T-helper 2 cell treated with Interferon-gamma antibody and Interleukin-4, amounts not matched to agents 5 μg/mL and 100 μg/mL, for 36 hours (primary cell): ENCODE measurements at regions not wholly inside any gene's neighbourhood (a gene's known extent, or its start where the extent isn't known, plus 50 kb on each side); places are given as distances from the start of the nearest gene placed in this dataset.

ENCODE experiments used
- DNase-seq: peaks from one replicate; pipeline ENCODE4 v3.0.0; 2021; ENCODE audit warnings: low spot score
- H3K27ac Mint-ChIP-seq: one replicate; pipeline ENCODE4 v1.8.0; 2021; ENCODE audit warnings: mild to moderate bottlenecking, mixed read lengths
- H3K27me3 Mint-ChIP-seq: one replicate; pipeline ENCODE4 v1.8.0; 2021; ENCODE audit warnings: low read depth, mixed read lengths
- H3K36me3 Mint-ChIP-seq: one replicate; pipeline ENCODE4 v1.8.0; 2021; ENCODE audit warnings: low read depth, mixed read lengths
- H3K4me1 Mint-ChIP-seq: one replicate; pipeline ENCODE4 v1.8.0; 2021; ENCODE audit warnings: low read depth, mixed read lengths
- H3K4me3 Mint-ChIP-seq: one replicate; pipeline ENCODE4 v1.8.0; 2022; ENCODE audit warnings: mild to moderate bottlenecking, moderate library complexity, mixed read lengths
- H3K9me3 Mint-ChIP-seq: one replicate; pipeline ENCODE4 v1.8.0; 2021; ENCODE audit warnings: mixed read lengths

DNA sequence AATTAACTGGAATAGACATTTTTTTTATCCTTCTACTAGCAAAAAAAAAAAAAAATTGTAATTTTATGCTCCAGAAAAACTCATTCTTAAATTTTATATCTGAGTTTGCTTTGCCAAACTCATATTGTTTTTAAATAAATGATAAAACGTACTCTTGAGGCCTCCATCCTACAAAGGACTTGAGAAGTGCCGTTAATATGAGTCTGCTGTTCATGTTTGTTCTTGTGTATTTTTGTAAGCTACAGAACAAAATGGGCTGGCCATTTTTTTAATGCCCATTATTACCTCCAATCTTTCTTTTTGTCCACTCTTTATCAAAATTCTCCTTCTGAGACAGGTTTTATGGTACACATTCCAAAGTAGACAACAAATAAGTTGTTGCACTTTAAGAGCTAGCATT lies 643.5 kb upstream of the SOX9 start:
- Mint-ChIP-seq H3K27me3 (no peaks in the 10 kb centered on the region), H3K27ac (no peak overlapping the region), H3K36me3 (no peaks in the 10 kb centered on the region), H3K4me3 (no peak overlapping the region), H3K4me1 (no peaks in the 10 kb centered on the region), H3K9me3 (peaks cover 11% of the 10 kb centered on the region)
- no peak for DNase-seq

DNA sequence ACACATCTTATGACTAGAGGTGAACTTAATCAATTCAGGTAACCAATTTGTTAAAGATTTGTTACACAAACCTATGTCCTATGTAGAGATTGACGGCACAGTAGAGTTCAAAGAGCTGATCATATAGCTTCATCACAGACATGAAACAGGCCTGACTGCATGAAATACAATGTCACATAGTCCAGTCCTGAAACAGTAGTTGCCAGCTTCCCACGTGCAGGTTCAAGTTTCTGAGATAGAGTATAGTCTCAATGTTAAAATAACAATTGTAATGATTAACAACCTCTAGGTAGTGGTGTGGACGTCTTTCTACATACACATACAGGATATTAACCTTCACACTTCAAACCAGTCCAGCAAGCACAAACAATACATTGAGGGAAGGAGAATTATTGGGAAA lies 640.7 kb upstream of the SOX9 start:
- H3K9me3 Mint-ChIP-seq: peaks cover 11% of the 10 kb centered on the region
- no peak overlapping the region for H3K4me3 Mint-ChIP-seq
- H3K4me1 Mint-ChIP-seq: no peaks in the 10 kb centered on the region
- DNase-seq: no peak
- H3K27ac Mint-ChIP-seq: no peak overlapping the region
- no peaks in the 10 kb centered on the region for H3K36me3 Mint-ChIP-seq
- H3K27me3 Mint-ChIP-seq: no peaks in the 10 kb centered on the region

GRCh38 chr17:71482625-71483024 lies 638.2 kb upstream of the SOX9 start:
- Mint-ChIP-seq H3K27me3 (no peaks in the 10 kb centered on the region), H3K27ac (no peak overlapping the region), H3K4me1 (no peaks in the 10 kb centered on the region), H3K9me3 (peaks cover 11% of the 10 kb centered on the region), H3K36me3 (no peaks in the 10 kb centered on the region), H3K4me3 (no peak overlapping the region)
- DNase-seq: no peak

GRCh38 chr17:71484546-71484945 lies 636.3 kb upstream of the SOX9 start:
- Mint-ChIP-seq H3K27ac (no peak overlapping the region), H3K4me1 (no peaks in the 10 kb centered on the region), H3K36me3 (no peaks in the 10 kb centered on the region), H3K4me3 (no peak overlapping the region), H3K9me3 (peaks cover 12% of the 10 kb centered on the region), H3K27me3 (no peaks in the 10 kb centered on the region)
- DNase-seq: no peak

- Mint-ChIP-seq H3K9me3 (peaks cover 8% of the 10 kb centered on the region), H3K27ac (no peak overlapping the region), H3K4me1 (no peaks in the 10 kb centered on the region), H3K4me3 (no peak overlapping the region), H3K36me3 (no peaks in the 10 kb centered on the region), H3K27me3 (no peaks in the 10 kb centered on the region)
- no peak for DNase-seq
Measured at GRCh38 chr17:71485426-71485825, 635.4 kb upstream of the SOX9 start.

- no peaks in the 10 kb centered on the region for H3K36me3 Mint-ChIP-seq
- peaks cover 8% of the 10 kb centered on the region for H3K9me3 Mint-ChIP-seq
- DNase-seq: no peak
- H3K27me3 Mint-ChIP-seq: no peaks in the 10 kb centered on the region
- no peak overlapping the region for H3K4me3 Mint-ChIP-seq
- H3K4me1 Mint-ChIP-seq: no peaks in the 10 kb centered on the region
- no peak overlapping the region for H3K27ac Mint-ChIP-seq
Measured at GRCh38 chr17:71486261-71486660, 634.6 kb upstream of the SOX9 start.

GRCh38 chr17:71488851-71489250 lies 632.0 kb upstream of the SOX9 start:
- no peak overlapping the region for H3K27ac Mint-ChIP-seq
- H3K36me3 Mint-ChIP-seq: no peaks in the 10 kb centered on the region
- no peak overlapping the region for H3K4me3 Mint-ChIP-seq
- DNase-seq: no peak
- no peaks in the 10 kb centered on the region for H3K4me1 Mint-ChIP-seq
- peaks cover 11% of the 10 kb centered on the region for H3K9me3 Mint-ChIP-seq
- H3K27me3 Mint-ChIP-seq: no peaks in the 10 kb centered on the region

GRCh38 chr17:71494062-71494855 lies 626.6 kb upstream of the SOX9 start:
- no peak overlapping the region for H3K4me3 Mint-ChIP-seq
- H3K27ac Mint-ChIP-seq: no peak overlapping the region
- no peaks in the 10 kb centered on the region for H3K36me3 Mint-ChIP-seq
- peaks cover 13% of the 10 kb centered on the region for H3K9me3 Mint-ChIP-seq
- H3K4me1 Mint-ChIP-seq: no peaks in the 10 kb centered on the region
- no peaks in the 10 kb centered on the region for H3K27me3 Mint-ChIP-seq
- no peak for DNase-seq

GRCh38 chr17:71495420-71495819 lies 625.4 kb upstream of the SOX9 start:
- no peak overlapping the region for H3K27ac Mint-ChIP-seq
- no peaks in the 10 kb centered on the region for H3K4me1 Mint-ChIP-seq
- H3K4me3 Mint-ChIP-seq: no peak overlapping the region
- peaks cover 16% of the 10 kb centered on the region for H3K9me3 Mint-ChIP-seq
- DNase-seq: no peak
- no peaks in the 10 kb centered on the region for H3K36me3 Mint-ChIP-seq
- no peaks in the 10 kb centered on the region for H3K27me3 Mint-ChIP-seq

GRCh38 chr17:71496552-71496951 lies 624.3 kb upstream of the SOX9 start:
- Mint-ChIP-seq H3K27ac (no peak overlapping the region), H3K27me3 (no peaks in the 10 kb centered on the region), H3K4me3 (no peak overlapping the region), H3K4me1 (no peaks in the 10 kb centered on the region), H3K36me3 (no peaks in the 10 kb centered on the region), H3K9me3 (peaks cover 16% of the 10 kb centered on the region)
- DNase-seq: no peak

DNA sequence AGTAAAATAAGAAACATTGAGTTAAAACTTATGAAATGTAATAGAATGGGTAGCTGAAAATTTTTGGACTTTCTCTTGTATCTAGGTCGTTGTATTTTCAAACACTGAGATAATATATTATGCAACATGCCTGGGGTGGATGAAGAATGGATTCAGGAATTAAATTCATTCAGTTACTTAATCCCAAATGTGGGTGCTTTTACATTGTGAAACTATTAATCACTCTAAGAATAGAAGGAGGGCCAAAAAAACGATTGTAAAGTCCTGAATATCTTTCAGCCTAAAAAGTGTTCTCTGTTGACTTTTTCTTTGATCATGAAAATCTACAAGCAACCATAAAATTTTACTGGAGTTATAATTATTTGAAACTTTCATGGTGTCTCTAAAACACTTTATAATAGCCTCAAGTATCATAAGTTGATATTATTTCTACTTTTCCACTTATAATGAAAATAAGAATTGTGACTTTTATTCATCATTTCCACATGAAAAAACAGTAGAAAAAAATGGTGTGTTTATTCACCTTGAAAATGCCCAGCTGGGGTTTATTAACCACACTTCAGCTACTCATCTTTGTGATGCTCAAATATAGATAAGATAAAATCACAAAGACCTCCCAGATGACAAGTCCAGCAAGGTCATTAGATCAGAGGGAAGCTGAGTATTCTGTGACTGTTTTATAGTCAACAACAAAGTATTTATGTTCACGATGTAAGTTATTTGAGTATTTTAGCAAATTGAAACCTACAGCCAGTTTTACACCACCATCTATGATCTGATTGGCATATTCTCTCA lies 619.9 kb upstream of the SOX9 start:
- H3K4me3 Mint-ChIP-seq: no peak overlapping the region

DNA sequence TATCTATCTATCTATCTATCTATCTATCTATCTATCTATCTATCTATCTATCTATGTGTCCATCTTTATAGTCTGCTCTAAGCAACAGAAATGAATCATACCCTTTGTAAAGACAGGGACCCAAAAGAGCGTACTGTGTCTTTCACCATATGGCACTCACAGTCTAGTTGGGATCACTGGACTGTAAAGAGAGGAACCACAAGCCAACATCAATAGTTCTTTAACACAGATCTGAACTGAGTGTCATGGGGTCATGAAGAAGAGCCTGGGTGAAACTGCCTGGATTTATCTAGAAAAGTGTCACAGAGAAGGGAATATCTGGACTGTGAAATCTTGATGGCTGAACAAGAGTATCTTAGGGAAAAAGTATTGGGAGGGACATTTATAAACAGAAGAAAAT lies 619.1 kb upstream of the SOX9 start:
- no peak overlapping the region for H3K4me3 Mint-ChIP-seq
- no peaks in the 10 kb centered on the region for H3K27me3 Mint-ChIP-seq
- no peaks in the 10 kb centered on the region for H3K36me3 Mint-ChIP-seq
- H3K9me3 Mint-ChIP-seq: peaks cover 30% of the 10 kb centered on the region
- H3K4me1 Mint-ChIP-seq: no peaks in the 10 kb centered on the region
- no peak overlapping the region for H3K27ac Mint-ChIP-seq
- no peak for DNase-seq

More for the DNA sequence above, 619.9 kb upstream of the SOX9 start:
- Mint-ChIP-seq H3K9me3 (peaks cover 27% of the 10 kb centered on the region), H3K27me3 (no peaks in the 10 kb centered on the region), H3K36me3 (no peaks in the 10 kb centered on the region), H3K27ac (no peak overlapping the region), H3K4me1 (no peaks in the 10 kb centered on the region)
- DNase-seq: no peak

DNA sequence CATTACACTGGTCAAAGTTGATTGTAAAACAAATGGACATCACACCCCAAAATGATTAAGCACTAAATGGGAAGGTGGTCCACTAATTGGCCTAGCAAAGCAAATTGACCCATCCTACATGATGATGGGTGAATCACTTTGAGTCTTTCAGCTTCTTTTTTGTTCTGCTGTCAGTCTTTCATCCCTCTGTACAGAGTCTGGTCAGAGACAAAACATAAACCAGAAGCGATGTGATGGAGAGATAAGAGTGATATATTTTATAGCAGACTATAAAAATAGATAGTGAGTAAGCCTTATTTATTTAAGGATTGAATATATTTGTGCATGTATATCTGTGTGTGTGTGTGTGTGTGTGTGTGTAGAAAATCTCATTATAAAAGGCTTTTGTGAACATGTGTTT lies 618.4 kb upstream of the SOX9 start:
- Mint-ChIP-seq H3K4me1 (no peaks in the 10 kb centered on the region), H3K4me3 (no peak overlapping the region), H3K9me3 (peaks cover 34% of the 10 kb centered on the region), H3K36me3 (no peaks in the 10 kb centered on the region), H3K27ac (no peak overlapping the region), H3K27me3 (no peaks in the 10 kb centered on the region)
- no peak for DNase-seq

GRCh38 chr17:71503710-71504465 lies 616.9 kb upstream of the SOX9 start:
- Mint-ChIP-seq H3K4me3 (no peak overlapping the region), H3K4me1 (no peaks in the 10 kb centered on the region), H3K36me3 (no peaks in the 10 kb centered on the region), H3K9me3 (peaks cover 44% of the 10 kb centered on the region), H3K27ac (no peak overlapping the region), H3K27me3 (no peaks in the 10 kb centered on the region)
- DNase-seq: no peak
